Hematopoietic multipotent progenitor cell treated with erythropoietin and hydrocortisone succinate and interleukin-3 and kit ligand, for 17 days (in vitro differentiated cells): ENCODE measurements at regions not wholly inside any gene's neighbourhood (a gene's known extent, or its start where the extent isn't known, plus 50 kb on each side); places are given as distances from the start of the nearest gene placed in this dataset.
"Not testable (repeated sequence)": the region's sequence is repeated elsewhere in the genome, so short reads cannot be mapped to it uniquely, and the experiment has no call there.

Experiments used
- DNase-seq: peaks from one replicate; pipeline ENCODE4 v3.0.0-alpha.2; 2015; ENCODE audit warnings: low spot score

GRCh38 chr11:87634331-87634730, 540.9 kb downstream of the RAB38 start:
- DNase-seq = no peak

GRCh38 chr11:87628957-87629356, 546.3 kb downstream of the RAB38 start:
- no peak for DNase-seq

- DNase-seq = no peak
Measured at GRCh38 chr11:87628026-87628580, 547.1 kb downstream of the RAB38 start.

- DNase-seq = not testable (repeated sequence)
Measured at GRCh38 chr11:87623531-87624365, 551.5 kb downstream of the RAB38 start.

GRCh38 chr11:87616511-87616910, 558.7 kb downstream of the RAB38 start:
- DNase-seq = no peak

- DNase-seq = no peak
Measured at GRCh38 chr11:87604350-87604749, 566.6 kb downstream of the TMEM135 start.

GRCh38 chr11:87603887-87604286, 566.2 kb downstream of the TMEM135 start:
- no peak for DNase-seq

- DNase-seq = no peak
Measured at GRCh38 chr11:87602776-87603175, 565.0 kb downstream of the TMEM135 start.

GRCh38 chr11:87600938-87601337, 563.2 kb downstream of the TMEM135 start:
- no peak for DNase-seq

- no peak for DNase-seq
Measured at GRCh38 chr11:87597725-87598124, 560.0 kb downstream of the TMEM135 start.

GRCh38 chr11:87596176-87596575, 558.4 kb downstream of the TMEM135 start:
- no peak for DNase-seq

GRCh38 chr11:87589082-87589481, 551.3 kb downstream of the TMEM135 start:
- no peak for DNase-seq

- DNase-seq = not testable (repeated sequence)
Measured at GRCh38 chr11:87585613-87586012, 547.9 kb downstream of the TMEM135 start.

GRCh38 chr11:87583931-87584330, 546.2 kb downstream of the TMEM135 start:
- no peak for DNase-seq

- no peak for DNase-seq
Measured at GRCh38 chr11:87575088-87575487, 537.4 kb downstream of the TMEM135 start.

GRCh38 chr11:87574193-87574592, 536.5 kb downstream of the TMEM135 start:
- DNase-seq = no peak

- no peak for DNase-seq
Measured at GRCh38 chr11:87573708-87574107, 536.0 kb downstream of the TMEM135 start.

GRCh38 chr11:87572881-87573280, 535.1 kb downstream of the TMEM135 start:
- no peak for DNase-seq

GRCh38 chr11:87560352-87560751, 522.6 kb downstream of the TMEM135 start:
- no peak for DNase-seq

- not testable (repeated sequence) for DNase-seq
Measured at GRCh38 chr11:87559852-87560251, 522.1 kb downstream of the TMEM135 start.

GRCh38 chr11:87555101-87555500, 517.4 kb downstream of the TMEM135 start:
- no peak for DNase-seq

GRCh38 chr11:87548797-87549196, 511.1 kb downstream of the TMEM135 start:
- DNase-seq = no peak

GRCh38 chr11:87545858-87546257, 508.1 kb downstream of the TMEM135 start:
- no peak for DNase-seq

- DNase-seq = no peak
Measured at GRCh38 chr11:87539596-87539995, 501.9 kb downstream of the TMEM135 start.
